UCSD-AML1 (cell line): ENCODE measurements at regions not wholly inside any gene's neighbourhood (a gene's known extent, or its start where the extent isn't known, plus 50 kb on each side); places are given as distances from the start of the nearest gene placed in this dataset.

ENCODE experiments used
- DNase-seq: peaks from one replicate; lab custom pipeline; 2025; ENCODE audit not compliant: unreplicated experiment; lab: John Stamatoyannopoulos, UW

DNA sequence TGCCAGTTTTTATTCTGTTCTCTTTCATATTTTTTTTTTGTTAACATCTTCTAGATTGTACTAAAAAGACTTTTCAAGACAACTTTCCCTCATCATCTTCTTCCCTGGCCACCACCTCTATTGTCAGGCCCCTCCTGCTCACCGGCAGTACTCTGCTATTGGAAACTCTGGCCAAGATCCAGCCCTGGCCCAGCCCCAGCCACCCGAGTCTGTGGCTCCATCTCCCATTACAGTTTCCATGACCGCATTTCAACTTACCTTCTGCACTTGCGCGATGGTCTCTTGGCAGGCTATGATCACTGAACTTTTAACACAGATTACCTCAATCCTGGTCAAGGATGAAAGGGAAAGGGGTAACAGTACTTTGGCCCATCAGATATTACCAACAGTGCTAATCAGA lies 137.7 kb upstream of the POM121L12 start:
- DNase-seq: no peak

GRCh38 chr7:52897288-52897687 lies 138.1 kb upstream of the POM121L12 start:
- DNase-seq: no peak

DNA sequence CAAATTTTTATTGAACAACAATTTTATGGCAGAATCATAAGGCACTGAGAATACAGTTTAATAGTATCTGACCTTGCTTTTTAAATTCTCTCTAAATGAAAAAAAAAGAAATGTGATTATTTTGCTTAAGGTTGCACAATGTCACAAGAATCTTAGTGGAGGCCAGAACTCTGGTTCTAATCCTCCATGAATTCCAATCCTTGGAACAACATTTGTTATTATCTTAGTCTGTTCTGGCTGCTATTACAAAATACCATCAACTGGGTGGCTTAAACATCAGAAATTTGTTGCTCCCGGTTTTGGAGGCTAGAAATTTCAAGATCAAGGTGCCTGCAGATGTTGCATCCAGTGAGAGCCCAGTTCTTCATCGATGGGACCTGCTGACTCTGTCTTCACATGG lies 158.2 kb upstream of the POM121L12 start:
- no peak for DNase-seq

- no peak for DNase-seq
Observed at GRCh38 chr7:52876402-52876801, 159.0 kb upstream of the POM121L12 start.

DNA sequence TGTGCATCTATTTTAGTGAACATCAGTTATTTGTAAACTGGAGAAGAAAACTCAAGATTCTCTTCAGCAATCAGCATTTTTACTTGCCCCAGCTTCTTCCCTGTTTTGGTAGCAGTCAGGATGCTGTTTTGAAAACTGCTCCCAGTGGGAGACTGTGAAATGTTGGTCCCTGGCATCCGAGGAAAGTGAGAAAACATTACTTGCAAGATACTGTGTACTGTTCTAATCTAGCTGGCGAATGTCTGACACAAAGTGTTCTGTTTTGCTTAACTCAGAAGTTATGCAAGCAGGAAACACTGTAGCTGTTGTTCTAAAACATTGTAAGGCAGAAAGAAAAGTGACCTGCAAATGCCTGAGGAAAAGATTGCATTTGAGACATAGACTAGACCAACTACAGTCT lies 171.8 kb upstream of the POM121L12 start:
- no peak for DNase-seq

- no peak for DNase-seq
Observed at GRCh38 chr7:52862321-52862720, 173.1 kb upstream of the POM121L12 start.

GRCh38 chr7:52857367-52857766 lies 178.1 kb upstream of the POM121L12 start:
- DNase-seq: no peak

GRCh38 chr7:52854681-52855080 lies 180.8 kb upstream of the POM121L12 start:
- no peak for DNase-seq

DNA sequence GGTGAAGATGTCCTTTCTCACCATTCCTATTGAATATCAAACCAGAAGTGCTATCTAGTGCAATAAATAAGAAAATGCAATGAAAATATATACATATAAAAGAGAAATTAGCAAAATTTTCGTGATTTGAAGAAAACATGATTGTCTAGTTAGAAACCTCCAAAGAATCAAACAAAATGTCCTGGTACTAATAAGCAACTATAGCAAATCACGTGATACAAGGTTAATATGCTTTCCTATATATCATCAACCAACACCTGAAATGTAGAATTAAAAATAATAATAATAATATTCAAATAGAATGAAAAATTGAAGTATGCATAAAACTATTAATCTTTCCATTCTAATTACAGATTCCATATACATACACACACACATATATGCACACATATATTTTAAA lies 183.9 kb upstream of the POM121L12 start:
- DNase-seq: no peak

DNA sequence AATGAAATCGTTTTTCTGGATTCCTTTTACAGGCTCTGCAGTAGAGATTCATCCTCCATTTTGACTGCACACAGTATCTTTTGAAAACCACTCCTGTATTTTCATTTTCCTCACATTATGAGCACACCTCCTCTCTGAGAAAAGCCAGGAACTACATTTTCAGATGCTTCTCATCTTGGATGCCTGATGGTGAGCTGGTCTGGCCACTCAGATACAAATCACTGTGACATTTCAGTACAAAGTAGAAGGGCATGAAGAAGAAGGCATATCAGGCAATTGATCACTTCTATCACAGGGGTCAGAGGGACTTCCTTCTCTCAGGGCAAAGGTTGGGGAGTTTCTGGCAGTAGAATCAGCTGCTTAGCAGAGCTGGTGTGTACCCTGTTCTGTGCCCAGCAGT lies 192.0 kb upstream of the POM121L12 start:
- DNase-seq: no peak

DNA sequence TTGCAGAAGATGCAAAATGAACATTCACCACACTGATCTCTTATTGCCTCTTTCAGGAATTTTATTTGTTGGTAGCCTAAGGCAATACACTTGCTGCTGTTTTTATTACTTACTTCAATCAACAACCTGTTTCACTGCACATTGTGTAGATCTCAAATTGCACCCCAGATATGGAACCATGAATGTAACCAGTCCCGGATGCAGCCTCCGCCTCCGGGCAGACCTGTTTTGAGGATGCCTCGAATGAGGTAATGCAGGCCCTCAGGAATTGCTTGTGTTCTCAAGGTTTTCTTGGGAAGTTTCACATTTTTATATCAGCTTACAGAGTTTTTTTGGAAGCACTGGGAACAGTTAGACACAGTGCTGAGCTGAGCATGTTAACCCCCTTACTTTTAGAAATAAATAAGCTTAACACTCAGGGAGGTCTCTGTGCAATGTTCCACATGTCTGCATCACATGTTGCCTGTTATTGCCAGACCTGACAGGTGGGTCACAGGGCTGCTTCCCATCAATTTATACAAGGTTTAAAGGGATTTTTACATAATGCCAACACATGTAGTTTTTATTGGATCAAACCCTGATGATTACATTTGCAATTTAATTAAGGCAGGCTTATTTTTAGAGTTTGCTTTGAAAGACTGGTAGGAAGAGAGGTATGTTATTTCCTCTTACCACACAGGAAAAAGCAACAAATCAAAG lies 193.1 kb upstream of the POM121L12 start:
- no peak for DNase-seq

- no peak for DNase-seq
Observed at GRCh38 chr7:52838981-52839411, 196.4 kb upstream of the POM121L12 start.

DNA sequence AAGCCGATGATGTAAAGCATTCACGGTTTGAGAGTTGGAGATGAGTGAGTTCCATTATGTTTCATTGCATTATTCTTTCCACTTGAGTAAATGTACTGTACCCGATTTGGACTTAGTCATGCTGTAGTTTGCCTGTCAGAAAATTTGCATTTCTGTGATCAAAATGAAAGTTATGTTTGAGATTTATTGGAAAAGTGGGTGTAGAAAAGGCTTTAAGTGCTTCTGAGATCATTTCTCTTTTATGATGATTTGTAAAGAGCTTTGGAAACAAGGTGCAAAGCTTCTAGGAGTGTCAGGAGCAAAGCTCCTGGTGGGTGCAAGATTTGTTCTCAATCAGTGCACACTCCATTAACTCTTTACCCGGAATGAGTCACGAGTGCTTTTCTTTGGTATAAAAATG lies 204.1 kb upstream of the POM121L12 start:
- DNase-seq: no peak

DNA sequence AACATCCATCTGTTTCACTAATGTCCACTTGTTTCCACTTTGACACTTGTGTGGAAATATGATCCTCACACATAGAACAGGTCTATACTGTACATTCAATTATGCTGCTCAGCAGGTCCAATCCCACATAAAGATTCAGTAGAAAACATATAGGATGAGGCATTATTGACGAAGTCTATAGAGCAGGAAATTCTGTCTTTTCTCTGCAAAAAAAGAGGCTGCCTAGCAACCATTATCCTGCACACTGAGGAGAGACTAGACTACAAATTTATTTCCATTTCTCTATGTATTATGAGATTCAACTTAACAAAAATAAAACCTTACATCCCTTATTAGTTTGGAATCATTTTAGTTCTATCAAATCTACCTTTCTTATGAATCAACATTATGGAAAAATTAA lies 204.6 kb upstream of the POM121L12 start:
- no peak for DNase-seq

DNA sequence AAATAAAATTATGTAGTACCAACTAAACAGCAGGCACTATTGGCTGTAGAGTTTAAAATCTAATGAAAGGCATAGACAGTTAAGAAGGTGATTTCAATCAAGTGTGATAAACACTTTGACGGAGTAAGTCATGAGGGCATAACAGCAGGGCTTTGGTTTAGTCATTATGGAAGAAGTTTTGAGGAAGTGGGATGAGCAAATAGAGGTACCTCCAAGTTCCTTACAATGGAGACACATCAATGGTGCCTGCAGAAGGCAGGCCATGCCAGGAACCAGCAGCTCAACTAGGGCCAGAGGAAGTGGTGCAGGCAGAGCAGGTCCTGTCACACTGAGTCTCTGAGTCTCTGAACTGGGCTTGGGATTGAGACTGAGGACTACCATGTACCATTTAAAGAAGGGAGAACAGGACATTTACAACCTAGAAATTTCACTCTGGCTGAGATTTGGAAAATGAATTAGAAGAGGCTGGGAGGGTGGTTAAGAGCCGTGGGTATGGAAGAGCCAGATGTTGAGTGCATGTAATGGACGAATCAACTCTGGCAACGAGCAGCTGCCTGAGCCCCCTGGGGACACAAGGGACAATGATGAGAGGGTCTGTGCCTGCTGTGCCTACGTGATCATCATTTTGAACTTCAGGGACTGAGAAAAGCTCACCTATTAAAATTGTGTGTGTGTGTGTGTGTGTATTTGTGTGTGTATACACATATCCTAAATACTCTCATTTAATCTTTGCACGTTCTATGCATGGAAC lies 208.7 kb upstream of the POM121L12 start:
- no peak for DNase-seq

- DNase-seq: no peak
Observed at GRCh38 chr7:52825611-52826010, 209.8 kb upstream of the POM121L12 start.

DNA sequence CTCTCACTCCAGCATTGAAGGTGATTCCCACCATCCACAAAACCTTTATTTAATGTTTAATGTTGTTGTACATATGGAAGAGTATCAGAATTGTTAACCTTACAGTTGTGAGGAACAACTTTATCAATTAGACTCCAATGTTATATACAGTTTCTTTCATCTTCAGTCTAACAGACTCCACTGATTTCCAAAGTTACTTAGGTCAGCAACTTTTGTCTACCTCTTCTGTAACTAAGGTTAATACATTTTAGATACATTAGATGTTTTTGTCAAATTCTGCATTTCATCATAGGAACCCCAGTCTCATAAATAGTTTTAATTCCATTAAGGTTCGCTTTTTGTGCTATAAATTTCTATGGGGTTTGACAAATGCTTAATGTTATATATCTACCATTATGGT lies 223.9 kb upstream of the POM121L12 start:
- no peak for DNase-seq

DNA sequence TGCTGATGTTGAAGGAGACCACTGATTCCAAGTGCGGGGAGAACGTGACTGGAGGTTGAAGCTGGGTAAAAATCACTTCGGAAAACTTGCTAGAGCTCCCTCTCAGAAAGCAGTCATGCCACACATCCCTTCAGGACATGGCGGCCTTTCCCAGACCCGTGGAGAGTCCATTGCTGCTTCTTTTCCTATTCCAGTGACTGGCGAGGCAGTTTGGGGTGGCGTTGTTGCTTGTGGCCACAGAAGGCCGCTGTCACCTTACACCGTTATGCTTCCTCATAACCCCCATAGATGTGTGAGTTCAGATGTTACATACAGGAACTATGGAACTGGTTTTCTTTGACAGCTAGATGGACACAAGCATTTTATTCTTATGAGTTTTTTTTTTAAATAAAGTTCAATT lies 235.6 kb upstream of the POM121L12 start:
- DNase-seq: no peak

DNA sequence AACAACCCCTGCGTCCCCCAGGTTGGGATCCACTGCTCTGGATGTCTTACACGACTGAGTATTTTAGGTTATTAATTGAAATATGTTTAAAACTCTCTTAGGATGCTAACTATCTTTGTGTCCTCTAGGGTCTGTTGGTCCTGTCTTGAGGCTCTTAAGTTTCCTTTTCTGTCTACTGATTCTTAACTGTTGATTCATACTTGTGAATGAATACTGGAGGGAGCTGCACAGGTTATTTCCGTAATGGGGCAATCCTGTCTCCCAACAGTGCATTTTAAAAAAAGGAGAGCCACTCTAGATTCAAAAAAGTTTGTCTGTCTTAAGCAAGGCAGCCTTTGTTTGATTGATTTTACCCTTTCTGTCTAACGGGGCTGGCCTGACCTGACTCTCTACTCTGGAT lies 237.6 kb upstream of the POM121L12 start:
- DNase-seq: no peak

DNA sequence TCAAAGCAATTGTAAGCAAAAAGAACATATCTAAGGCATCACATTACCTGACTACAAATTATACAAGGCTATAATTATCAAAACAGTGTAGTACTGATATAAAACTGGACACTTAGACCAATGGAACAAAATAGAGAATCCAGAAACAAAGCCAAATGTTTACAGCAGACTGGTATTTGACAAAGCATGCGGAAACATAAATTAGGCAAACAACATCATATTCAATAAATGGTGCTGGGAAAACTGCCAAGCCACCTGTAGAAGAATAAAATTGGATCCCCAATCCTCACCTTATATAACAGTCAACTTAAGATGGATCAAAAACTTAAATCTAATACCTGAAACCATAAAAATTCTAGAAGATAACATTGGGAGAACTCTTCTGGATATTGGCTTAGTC lies 240.8 kb upstream of the POM121L12 start:
- DNase-seq: no peak

- DNase-seq: no peak
Observed at GRCh38 chr7:52791176-52791700, 244.2 kb upstream of the POM121L12 start.

DNA sequence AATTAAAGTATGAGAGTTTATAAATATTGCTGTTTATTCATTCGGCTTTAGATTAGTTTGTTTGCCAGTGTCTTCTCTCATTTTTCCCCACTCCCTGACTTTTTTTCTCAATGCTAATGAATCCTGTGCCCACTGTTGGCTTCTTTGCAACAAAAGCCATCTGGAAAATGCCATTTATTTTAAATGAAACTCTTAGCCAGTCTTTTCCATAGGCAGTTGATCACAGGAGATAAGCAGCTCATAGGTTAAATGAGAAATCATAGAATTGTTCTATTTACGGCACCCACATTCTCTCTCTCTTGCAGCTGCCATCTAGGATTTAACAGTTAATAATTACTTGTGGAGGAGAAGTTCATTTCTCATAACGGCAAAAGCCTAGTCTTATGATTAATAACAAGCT lies 249.3 kb upstream of the POM121L12 start:
- no peak for DNase-seq
